Right ventricle myocardium inferior (tissue), 1 donor: ENCODE measurements at regions not wholly inside any gene's neighbourhood (a gene's known extent, or its start where the extent isn't known, plus 50 kb on each side); places are given as distances from the start of the nearest gene placed in this dataset.

Experiments
- ATAC-seq: fragments of 200-7000 bp; cut with Tn5 transposase; one replicate; pipeline ENCODE4 v1.9.1; 2020; ENCODE audit warnings: mild to moderate bottlenecking, moderate library complexity
- DNase-seq: peaks from one replicate; pipeline ENCODE4 v3.0.0; 2021; ENCODE audit errors: missing footprints
- intact Hi-C: fragments of 100-400 bp; cut with DNase I; formaldehyde crosslinking; loops from one replicate; pipeline ENCODE4 v1.11.0; 2022
- donor health status: DM: no; HTN: yes; CAD: no; lungs with severe emphysema.

DNA sequence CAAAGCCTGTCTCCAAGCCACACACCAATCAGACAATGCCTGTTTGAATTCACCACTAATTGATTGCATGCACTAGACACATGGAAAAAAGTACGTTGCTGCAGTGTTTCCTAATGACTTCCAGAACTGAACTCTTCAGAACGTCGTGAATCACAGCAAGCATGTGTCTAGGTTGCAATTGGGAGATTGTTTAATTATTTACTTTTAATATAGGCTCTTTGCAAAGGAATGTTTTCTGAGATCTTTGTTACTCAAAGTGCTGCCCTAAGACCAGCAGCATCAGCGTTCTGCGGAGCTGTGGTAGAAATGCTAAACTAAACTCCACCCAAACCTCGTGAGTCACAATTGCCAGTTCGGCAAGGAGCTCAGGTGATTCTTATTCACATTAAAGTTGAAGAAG lies 52.7 kb upstream of the CCDC68 start:
- DNase-seq (no peak), ATAC-seq (no peak)
- intact Hi-C loops = no loop called here
